ENCODE measurements at regions not wholly inside any gene's neighbourhood (a gene's known extent, or its start where the extent isn't known, plus 50 kb on each side); places are given as distances from the start of the nearest gene placed in this dataset.
"Not testable (repeated sequence)": the region's sequence is repeated elsewhere in the genome, so short reads cannot be mapped to it uniquely, and the experiment has no call there.

DNA sequence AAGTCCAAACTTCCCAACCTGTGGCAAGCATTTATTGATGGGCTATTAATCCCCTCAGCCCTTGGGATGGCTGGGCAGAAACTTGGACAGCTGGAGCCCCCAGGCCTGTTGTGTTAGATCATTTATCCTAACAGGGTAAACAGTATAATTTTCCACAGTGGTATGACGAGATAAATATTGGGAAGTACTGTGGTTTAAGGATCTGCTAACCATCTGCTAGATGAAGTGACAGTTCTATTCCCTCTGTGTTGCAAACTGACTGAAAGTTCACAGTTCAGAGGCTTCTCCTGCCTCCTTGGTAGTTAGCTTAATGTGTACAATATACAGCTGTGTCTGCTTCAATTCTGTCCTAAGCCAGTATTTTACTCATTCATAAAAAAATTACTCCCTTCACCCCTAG is 127.5 kb upstream of the CHODL start:
- ChIA-PET CTCF (no interaction called here), POLR2A (no interaction called here)

GRCh38 chr21:18114810-18115209 is 129.8 kb upstream of the CHODL start:
- ChIA-PET CTCF (no interaction called here), POLR2A (no interaction called here)

- ChIA-PET POLR2A (no interaction called here), CTCF (no interaction called here)
These were observed 139.8 kb upstream of the CHODL start for GRCh38 chr21:18104802-18105201.

DNA sequence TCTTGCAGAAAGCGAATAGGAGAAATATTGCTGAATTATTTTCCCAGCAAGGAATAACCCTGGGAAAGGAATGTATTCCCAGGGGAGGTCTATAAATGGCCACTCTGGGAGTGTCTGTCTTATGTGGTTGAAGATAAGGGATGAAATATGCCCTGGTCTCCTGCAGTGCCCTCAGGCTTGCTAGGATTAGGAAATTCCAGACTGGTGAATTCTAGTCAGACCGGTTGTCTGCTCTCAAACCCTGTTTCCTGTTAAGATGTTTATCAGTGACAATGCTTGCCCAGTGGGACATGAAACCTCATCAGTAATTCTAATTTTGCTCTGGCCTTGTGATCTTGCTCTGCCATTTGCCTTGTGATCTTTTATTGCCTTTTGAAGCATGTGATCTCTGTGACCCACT is 148.2 kb upstream of the CHODL start:
- POLR2A ChIA-PET, result not testable (repeated sequence)

GRCh38 chr21:18089786-18090185 is 154.8 kb upstream of the CHODL start:
- POLR2A ChIA-PET, result no interaction called here
- CTCF ChIA-PET, result no interaction called here

More for the DNA sequence above, 148.2 kb upstream of the CHODL start:
- CTCF ChIA-PET, result not testable (repeated sequence)

GRCh38 chr21:18070392-18070791 is 174.2 kb upstream of the CHODL start:
- CTCF ChIA-PET, result no interaction called here
- POLR2A ChIA-PET, result no interaction called here

GRCh38 chr21:18069875-18070274 is 174.8 kb upstream of the CHODL start:
- ChIA-PET CTCF (no interaction called here), POLR2A (no interaction called here)

DNA sequence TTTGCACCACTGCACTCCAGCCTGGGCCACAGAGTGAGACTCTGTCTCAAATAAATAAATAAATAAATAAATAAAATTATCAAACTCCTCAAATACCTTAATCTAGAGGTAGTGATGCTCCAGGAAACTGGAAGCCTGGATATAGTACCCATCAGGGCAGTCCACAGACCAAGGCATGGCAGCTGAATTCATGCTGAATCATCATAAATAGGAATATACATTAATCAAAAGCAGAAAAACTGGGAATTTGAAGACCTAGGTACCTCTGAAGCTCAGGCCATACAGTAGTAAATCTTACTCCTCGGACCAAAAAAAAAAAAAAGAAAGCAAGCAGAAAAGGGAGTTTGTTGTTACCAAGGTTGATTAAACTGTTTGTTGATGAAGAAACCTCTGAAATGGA is 184.2 kb upstream of the CHODL start:
- CTCF ChIA-PET, result interaction anchor here (0.7 kb wide), 1 partner anchor 66 kb away, joined by 3 read pairs; no protein-coding TSS in a partner anchor
- POLR2A ChIA-PET, result no interaction called here

DNA sequence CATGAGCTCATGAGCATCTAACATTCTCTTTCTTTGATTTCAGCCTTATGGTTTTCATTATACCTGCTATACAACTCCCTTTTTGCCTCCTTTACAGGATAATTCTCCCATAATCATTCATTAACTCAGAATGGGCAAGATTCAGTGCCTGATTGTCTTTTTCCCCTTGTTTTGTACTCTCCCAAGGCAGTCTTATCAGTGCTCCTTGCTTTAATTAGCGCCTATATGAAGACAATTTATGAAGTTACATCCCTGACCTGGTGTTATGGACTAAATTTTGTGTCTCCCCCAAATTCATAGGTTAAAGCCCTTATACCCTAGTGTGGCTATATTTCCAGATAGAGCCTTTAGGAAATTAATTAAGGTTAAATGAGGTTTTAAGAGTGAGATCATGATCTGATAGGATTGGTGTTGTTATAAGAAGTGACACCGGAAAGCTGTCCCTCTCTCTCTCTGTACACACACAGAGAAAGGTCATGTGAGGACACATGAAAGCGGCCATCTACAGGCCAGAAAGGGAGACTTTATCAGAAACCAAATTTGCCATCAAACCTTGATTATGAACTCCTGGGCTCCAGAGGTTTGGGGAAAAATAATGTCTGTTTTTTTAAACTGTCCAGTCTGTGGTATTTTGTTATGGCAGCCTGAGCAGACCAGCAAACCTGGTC is 185.8 kb upstream of the CHODL start:
- ChIA-PET CTCF (no interaction called here), POLR2A (no interaction called here)

DNA sequence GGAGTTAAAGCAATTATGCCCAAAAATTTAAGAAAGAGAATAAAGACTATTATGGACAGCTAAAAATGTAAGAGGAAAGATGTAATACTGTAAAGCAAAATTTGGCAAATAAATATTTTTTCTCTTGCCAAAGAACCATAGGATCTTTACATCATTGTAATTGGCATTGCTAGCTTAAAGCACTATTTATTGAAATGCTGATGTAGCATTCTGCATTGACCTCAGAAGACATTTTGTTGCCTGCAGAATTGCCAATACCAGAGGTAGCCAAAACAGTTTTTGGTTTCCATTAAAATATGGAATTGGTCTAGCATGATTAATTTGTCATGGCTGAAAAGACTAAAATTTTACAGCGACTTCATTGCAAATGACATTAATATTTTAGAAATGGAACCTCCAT is 191.5 kb upstream of the CHODL start:
- CTCF ChIA-PET, result no interaction called here
- POLR2A ChIA-PET, result no interaction called here

DNA sequence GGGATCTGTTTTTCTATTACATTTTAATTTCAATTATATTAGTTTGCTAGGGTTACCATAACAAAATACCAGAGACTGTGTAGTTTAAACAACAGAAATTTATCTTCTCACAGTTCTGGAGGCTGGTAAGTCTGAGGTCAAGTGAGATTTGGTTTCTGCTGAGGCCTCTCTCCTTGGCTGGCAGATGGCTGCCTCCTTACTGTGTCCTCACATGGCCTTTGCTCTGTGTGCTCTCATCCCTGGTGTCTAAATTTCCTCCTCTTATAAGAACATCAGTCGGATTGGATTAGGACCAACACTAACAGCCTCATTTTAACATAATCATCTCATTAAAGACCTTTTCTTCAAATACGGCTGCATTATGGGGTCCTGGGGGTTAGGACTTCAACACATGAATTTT is 195.2 kb upstream of the CHODL start:
- CTCF ChIA-PET, result no interaction called here
- POLR2A ChIA-PET, result no interaction called here

DNA sequence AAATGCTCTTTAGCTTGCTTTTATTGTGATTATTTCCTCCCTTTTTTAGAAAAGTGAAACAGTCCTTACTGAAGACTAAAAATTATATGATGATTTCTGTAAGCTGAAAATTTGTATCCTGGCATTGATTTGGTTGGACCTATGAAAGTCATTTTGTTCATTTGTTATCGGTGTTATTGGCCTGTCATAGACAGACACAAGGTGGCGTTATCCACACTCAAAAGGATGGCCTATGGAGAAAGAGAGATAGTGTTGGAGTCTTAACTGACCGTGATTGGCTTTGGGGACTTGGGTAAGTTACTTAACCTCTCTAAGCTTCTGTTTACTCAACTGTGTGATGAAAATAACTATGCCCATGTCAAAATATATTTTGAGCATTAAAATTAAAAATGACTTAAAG is 203.6 kb upstream of the CHODL start:
- CTCF ChIA-PET, result no interaction called here
- POLR2A ChIA-PET, result no interaction called here

GRCh38 chr21:18030248-18030647 is 211.1 kb upstream of the C21orf91 start:
- CTCF ChIA-PET, result no interaction called here
- POLR2A ChIA-PET, result no interaction called here

DNA sequence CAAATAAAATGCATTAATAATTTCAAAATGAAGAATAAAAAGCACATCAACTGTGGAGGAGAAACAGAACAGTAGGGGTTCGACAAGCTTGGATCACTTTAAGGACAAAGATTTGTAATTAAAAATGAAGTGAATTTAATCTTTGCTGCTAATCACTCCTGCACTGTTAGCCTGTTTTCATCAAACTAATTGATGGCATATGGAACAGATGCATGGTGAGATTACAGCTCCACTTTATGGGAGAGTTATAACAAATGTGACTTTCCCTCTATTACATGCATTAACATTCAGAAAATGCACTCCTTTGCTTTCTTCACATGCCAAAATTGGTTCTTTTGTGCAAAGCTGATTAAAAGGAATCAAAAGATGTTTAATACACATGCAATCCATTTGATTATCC is 207.2 kb upstream of the C21orf91 start:
- POLR2A ChIA-PET, result no interaction called here
- CTCF ChIA-PET, result no interaction called here

GRCh38 chr21:18023711-18024110 is 204.6 kb upstream of the C21orf91 start:
- ChIA-PET CTCF (no interaction called here), POLR2A (no interaction called here)

- POLR2A ChIA-PET, result no interaction called here
These were observed 204.0 kb upstream of the C21orf91 start for GRCh38 chr21:18023157-18023556.

GRCh38 chr21:18007121-18007520 is 188.0 kb upstream of the C21orf91 start:
- POLR2A ChIA-PET, result no interaction called here
- CTCF ChIA-PET, result no interaction called here

More at GRCh38 chr21:18023157-18023556, 204.0 kb upstream of the C21orf91 start:
- CTCF ChIA-PET, result no interaction called here

DNA sequence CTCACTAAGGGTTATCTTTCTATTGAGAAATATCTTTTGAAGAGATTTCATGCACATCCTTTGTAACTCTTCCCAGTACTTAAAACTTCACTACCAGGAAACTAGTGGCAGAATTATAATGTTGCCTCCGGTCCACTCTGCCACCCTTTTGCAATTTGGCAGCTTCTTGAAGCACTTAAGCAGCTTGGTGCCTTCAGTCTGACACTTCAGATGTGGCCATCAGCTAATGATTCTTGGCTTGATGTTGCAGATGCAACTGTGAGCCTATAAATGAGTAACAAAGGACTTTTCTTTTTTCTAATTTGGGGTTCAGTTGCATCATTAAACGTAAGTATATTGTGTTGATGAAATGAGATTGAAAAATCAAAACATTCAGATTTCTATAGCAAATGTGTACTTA is 187.5 kb upstream of the C21orf91 start:
- CTCF ChIA-PET, result no interaction called here

GRCh38 chr21:18002393-18002792 is 183.2 kb upstream of the C21orf91 start:
- ChIA-PET POLR2A (no interaction called here), CTCF (no interaction called here)

More for the DNA sequence above, 187.5 kb upstream of the C21orf91 start:
- POLR2A ChIA-PET, result no interaction called here

- POLR2A ChIA-PET, result no interaction called here
- CTCF ChIA-PET, result no interaction called here
These were observed 182.0 kb upstream of the C21orf91 start for GRCh38 chr21:18000981-18001686.

DNA sequence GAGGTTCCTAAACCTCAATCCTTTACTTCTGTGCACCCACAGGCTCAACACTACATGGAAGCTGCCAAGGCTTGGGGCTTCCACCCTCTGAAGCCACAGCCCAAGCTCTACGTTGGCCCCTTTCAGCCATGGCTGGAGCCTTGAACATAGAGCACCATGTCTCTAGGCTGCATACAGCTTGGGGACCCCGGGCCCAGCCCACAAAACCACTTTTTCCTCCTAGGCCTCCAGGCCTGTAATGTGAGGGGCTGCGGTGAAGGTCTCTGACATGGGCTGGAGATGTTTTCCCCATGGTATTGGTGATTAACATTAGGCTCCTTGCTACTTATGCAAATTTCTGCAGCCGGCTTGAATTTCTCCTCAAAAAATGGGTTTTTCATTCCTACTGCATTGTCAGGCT is 179.4 kb upstream of the C21orf91 start:
- CTCF ChIA-PET, POLR2A ChIA-PET: not testable (repeated sequence)

GRCh38 chr21:17989780-17990179 is 170.6 kb upstream of the C21orf91 start:
- ChIA-PET POLR2A (no interaction called here), CTCF (no interaction called here)
